ENCODE measurements at regions not wholly inside any gene's neighbourhood (a gene's known extent, or its start where the extent isn't known, plus 50 kb on each side); places are given as distances from the start of the nearest gene placed in this dataset.

DNA sequence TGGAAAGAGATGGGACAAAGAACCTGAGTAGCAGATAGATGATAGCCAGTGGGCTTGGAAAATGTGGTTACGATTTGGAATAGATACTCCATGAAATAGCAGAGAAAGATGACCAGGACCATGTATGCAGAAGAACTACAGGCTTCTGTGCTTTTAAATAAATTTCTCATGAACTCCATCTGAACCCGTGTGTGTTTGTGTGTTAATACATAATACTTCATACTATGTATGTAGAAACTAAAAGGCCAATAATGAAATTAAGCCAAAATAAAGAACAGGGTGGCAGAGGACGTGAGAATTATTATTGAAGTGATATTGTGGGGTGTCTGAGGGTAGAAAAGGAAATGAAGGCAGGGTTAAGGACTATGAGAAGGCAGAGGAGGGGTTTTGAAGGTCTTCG, 385.1 kb upstream of the RPS23 start:
- intact Hi-C loops (cut with micrococcal nuclease; ENCODE audit: unreplicated experiment): no loop called here
- Histone ChIP-seq H3K36me3 (ENCODE audit: insufficient read depth, low read length, poor library complexity, severe bottlenecking) (no peaks in the 10 kb centered on the region), H3K27ac (ENCODE audit: low read depth, low read length, poor library complexity, severe bottlenecking) (no peak overlapping the region), H3K4me3 (ENCODE audit: low read depth, low read length, poor library complexity, severe bottlenecking) (no peak overlapping the region), H3K9me3 (ENCODE audit: low read depth, low read length, poor library complexity, severe bottlenecking) (no peaks in the 10 kb centered on the region), H3K27me3 (replicated peaks; ENCODE audit: insufficient read depth, low read depth, low read length, poor library complexity) (peaks cover 13% of the 10 kb centered on the region), H3K4me1 (ENCODE audit: insufficient read depth, low read length, poor library complexity, severe bottlenecking) (no peaks in the 10 kb centered on the region)
- DNase-seq (ENCODE audit: low spot score): no peak
- POLR2A ChIA-PET (ENCODE audit: low non-redundant PET): no interaction called here
- BruUV-seq (replicated peaks): no TSS peak
- CTCF ChIA-PET: no interaction called here
- TF ChIP-seq, protein P1, sequence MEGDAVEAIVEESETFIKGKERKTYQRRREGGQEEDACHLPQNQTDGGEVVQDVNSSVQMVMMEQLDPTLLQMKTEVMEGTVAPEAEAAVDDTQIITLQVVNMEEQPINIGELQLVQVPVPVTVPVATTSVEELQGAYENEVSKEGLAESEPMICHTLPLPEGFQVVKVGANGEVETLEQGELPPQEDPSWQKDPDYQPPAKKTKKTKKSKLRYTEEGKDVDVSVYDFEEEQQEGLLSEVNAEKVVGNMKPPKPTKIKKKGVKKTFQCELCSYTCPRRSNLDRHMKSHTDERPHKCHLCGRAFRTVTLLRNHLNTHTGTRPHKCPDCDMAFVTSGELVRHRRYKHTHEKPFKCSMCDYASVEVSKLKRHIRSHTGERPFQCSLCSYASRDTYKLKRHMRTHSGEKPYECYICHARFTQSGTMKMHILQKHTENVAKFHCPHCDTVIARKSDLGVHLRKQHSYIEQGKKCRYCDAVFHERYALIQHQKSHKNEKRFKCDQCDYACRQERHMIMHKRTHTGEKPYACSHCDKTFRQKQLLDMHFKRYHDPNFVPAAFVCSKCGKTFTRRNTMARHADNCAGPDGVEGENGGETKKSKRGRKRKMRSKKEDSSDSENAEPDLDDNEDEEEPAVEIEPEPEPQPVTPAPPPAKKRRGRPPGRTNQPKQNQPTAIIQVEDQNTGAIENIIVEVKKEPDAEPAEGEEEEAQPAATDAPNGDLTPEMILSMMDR (conservative IDR thresholded peaks at IDR 0.05; ENCODE audit: low read depth, low read length): no peak
- TF ChIP-seq EZH2 (IDR thresholded peaks at IDR 0.05; ENCODE audit: borderline replicate concordance, low read depth, low read length, poor library complexity, severe bottlenecking): no peak

DNA sequence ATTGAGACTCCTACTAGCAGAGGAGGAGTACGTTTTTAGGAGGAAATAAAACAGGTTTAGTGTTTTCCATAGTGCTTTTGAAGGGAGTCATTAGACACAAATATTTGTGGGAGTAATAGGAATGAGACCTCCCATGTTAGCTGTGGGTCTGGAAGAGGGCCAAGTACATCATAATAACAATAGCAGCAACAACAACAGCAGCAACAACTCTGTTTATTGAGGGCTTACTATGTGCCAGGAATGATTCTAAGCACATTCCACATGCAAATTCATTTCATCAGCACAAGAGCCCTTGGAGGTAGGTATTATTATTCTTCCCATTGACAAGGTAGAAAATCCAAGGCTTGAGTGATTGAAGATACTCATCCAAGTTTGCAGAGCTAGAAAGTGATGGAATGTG, 384.2 kb upstream of the RPS23 start:
- no TSS peak for BruUV-seq (replicated peaks)
- Histone ChIP-seq H3K27me3 (replicated peaks; ENCODE audit: insufficient read depth, low read depth, low read length, poor library complexity) (peaks cover 13% of the 10 kb centered on the region), H3K36me3 (ENCODE audit: insufficient read depth, low read length, poor library complexity, severe bottlenecking) (no peaks in the 10 kb centered on the region), H3K27ac (ENCODE audit: low read depth, low read length, poor library complexity, severe bottlenecking) (no peak overlapping the region), H3K9me3 (ENCODE audit: low read depth, low read length, poor library complexity, severe bottlenecking) (no peaks in the 10 kb centered on the region), H3K4me3 (ENCODE audit: low read depth, low read length, poor library complexity, severe bottlenecking) (no peak overlapping the region), H3K4me1 (ENCODE audit: insufficient read depth, low read length, poor library complexity, severe bottlenecking) (no peaks in the 10 kb centered on the region)
- TF ChIP-seq, protein P1 (conservative IDR thresholded peaks at IDR 0.05; ENCODE audit: low read depth, low read length): no peak
- TF ChIP-seq EZH2 (IDR thresholded peaks at IDR 0.05; ENCODE audit: borderline replicate concordance, low read depth, low read length, poor library complexity, severe bottlenecking): no peak
- intact Hi-C loops (cut with micrococcal nuclease; ENCODE audit: unreplicated experiment): no loop called here
- DNase-seq (ENCODE audit: low spot score): no peak
- ChIA-PET POLR2A (ENCODE audit: low non-redundant PET) (no interaction called here), CTCF (no interaction called here)

DNA sequence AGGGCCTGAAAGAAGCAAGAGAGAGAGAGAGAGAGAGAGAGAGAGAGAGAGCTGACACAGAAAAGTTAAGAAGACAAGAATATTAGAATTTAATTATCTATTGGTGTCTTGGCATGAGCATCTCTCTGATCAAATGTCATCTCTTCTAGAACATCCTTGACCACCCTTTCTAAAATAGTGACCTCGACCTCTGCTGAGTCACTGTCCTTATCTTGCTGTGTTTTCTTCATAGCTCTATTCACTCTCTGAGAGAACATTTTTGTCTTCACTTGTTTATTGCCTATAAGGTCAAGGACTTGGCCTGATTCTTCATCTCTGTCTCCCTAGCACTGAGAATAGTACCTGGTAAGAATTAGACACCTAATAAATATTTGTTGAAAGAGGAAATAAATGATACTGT, 383.8 kb upstream of the RPS23 start:
- BruUV-seq (replicated peaks): no TSS peak
- CTCF ChIA-PET: no interaction called here
- H3K4me3 ChIP-seq (ENCODE audit: low read depth, low read length, poor library complexity, severe bottlenecking): no peak overlapping the region
- POLR2A ChIA-PET (ENCODE audit: low non-redundant PET): no interaction called here
- peaks cover 13% of the 10 kb centered on the region for H3K27me3 ChIP-seq (replicated peaks; ENCODE audit: insufficient read depth, low read depth, low read length, poor library complexity)
- no peak overlapping the region for H3K27ac ChIP-seq (ENCODE audit: low read depth, low read length, poor library complexity, severe bottlenecking)
- TF ChIP-seq EZH2 (IDR thresholded peaks at IDR 0.05; ENCODE audit: borderline replicate concordance, low read depth, low read length, poor library complexity, severe bottlenecking): no peak
- TF ChIP-seq, protein P1 (conservative IDR thresholded peaks at IDR 0.05; ENCODE audit: low read depth, low read length): no peak
- no peak for DNase-seq (ENCODE audit: low spot score)
- no peaks in the 10 kb centered on the region for H3K9me3 ChIP-seq (ENCODE audit: low read depth, low read length, poor library complexity, severe bottlenecking)
- intact Hi-C loops (cut with micrococcal nuclease; ENCODE audit: unreplicated experiment): no loop called here
- H3K36me3 ChIP-seq (ENCODE audit: insufficient read depth, low read length, poor library complexity, severe bottlenecking): no peaks in the 10 kb centered on the region
- H3K4me1 ChIP-seq (ENCODE audit: insufficient read depth, low read length, poor library complexity, severe bottlenecking): no peaks in the 10 kb centered on the region

All from A673 (cell line).